Hematopoietic multipotent progenitor cell treated with erythropoietin and hydrocortisone succinate and interleukin-3 and kit ligand, for 4 days (in vitro differentiated cells): ENCODE measurements at regions not wholly inside any gene's neighbourhood (a gene's known extent, or its start where the extent isn't known, plus 50 kb on each side); places are given as distances from the start of the nearest gene placed in this dataset.

Source experiments
- DNase-seq: peaks from one replicate; pipeline ENCODE4 v3.0.0-alpha.2; 2015

DNA sequence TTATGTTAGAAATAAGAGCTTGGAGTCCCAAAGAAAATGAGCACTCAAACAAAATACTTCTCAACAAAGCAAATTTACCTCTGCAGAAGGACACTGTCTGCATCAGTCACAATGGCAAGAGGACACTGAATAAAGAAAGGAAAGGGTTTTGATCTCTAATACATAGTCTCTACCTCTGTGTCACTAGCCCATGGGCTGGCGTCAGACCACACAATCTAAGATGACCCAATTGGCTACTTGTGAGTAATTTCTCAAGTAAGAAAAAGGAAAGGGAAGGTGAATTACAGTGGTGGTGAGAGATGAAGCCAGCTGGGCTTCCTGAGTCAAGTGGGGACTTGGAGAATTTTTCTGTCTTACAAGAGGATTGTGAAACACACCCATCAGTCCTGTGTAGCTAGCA, 257.9 kb upstream of the AMELY start:
- DNase-seq: no peak

DNA sequence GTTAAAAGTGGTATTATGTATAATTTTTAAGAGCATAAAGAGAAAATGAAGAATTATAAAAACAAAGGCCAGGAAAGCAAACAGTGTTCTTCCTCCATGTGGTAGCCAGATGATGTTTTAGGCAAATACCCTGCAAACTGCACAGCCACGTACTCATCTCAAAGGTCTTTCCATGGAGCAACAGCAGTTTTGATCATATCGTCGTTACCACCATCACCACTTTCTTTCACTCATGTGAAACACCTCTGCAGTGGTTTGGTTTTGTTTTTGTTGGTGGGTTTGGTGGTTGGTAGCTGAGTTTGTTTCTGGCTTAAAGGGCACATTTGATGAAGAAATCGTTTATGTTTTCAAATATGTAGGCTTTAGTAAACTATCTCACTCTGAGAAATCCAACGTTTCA, 229.9 kb upstream of the AMELY start:
- DNase-seq: no peak
